GM19023 (cell line): ENCODE measurements at regions not wholly inside any gene's neighbourhood (a gene's known extent, or its start where the extent isn't known, plus 50 kb on each side); places are given as distances from the start of the nearest gene placed in this dataset.
"Not testable (repeated sequence)": the region's sequence is repeated elsewhere in the genome, so short reads cannot be mapped to it uniquely, and the experiment has no call there.

ENCODE experiments used
- ATAC-seq: cut with Tn5 transposase; IDR thresholded peaks from one replicate; pipeline ENCODE4 v1.9.1; 2021; ENCODE audit warnings: mild to moderate bottlenecking, moderate library complexity; ENCODE audit not compliant: unreplicated experiment

DNA sequence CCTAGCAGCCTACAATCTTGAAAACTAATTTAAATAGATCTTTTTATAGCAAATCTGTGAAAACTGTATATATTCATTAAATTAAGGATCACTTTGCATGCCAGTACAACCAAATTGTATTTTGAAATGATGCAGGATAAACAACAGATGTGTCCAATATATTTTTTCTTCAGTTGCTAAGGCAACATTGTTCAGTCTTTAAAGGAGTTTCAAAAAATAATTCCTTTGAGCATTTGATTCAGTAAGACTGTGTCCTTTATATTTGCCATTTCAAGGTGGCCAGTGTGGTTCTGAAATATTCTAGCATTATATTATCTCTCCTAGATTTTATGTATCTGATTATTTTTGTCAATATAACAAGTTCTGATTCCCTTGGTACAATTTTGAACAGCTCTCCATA is 254.7 kb downstream of the PLOD2 start:
- ATAC-seq: no peak

DNA sequence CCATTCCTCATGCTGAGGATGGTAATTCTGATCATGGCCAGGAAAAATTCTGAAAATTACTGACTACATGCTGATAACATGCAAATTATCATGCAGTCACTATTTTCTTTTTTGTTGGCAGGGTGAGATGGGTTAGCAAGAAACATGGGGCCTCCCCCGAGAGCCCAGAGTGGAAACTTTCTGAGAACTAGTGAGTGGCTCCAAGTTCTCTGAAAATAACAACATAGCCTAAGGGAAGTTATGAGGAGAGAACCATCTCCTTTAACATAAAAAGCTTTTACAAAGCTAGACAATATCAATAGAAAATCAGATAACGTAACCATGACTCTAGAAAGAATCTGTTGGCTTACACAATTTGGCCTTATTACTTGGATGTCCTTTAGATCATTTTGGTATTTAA is 254.2 kb downstream of the PLOD2 start:
- ATAC-seq: no peak

DNA sequence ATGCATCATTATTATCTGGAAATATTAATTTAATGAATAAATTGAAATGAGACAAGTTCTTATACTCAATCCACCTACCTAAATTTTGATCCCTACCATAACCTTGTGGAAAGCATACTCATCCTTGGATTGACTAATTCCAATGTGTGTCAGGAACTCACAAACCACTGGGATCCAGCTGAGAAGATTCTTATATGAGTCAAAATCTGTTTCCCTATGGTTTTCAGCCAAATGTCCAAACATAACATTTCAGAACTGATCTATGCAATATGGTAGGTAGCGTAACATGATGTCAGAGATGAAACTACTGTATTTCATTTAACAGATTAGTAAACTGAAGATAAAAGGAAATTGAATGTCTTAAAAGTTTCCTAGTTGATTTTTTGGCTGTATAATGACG is 250.0 kb downstream of the PLOD2 start:
- no peak for ATAC-seq

DNA sequence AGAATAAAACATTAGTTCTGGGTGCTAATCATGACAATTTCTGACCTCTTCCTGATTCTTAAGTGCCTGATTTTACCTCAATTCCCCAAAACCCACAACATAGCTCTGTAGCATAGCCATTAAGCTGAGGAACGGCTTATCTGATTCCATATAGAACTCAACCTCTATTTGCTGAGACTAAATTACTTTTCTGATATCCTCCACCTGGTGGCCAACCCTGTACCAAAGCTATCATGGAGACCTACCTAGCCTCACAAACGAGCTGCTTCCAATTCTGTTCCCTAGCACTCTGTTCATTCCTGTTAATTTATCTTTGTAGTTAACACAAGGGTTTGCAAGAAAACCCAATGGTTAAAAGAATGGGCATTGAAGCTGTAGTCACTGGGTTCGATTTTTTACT is 245.2 kb downstream of the PLOD2 start:
- no peak for ATAC-seq

DNA sequence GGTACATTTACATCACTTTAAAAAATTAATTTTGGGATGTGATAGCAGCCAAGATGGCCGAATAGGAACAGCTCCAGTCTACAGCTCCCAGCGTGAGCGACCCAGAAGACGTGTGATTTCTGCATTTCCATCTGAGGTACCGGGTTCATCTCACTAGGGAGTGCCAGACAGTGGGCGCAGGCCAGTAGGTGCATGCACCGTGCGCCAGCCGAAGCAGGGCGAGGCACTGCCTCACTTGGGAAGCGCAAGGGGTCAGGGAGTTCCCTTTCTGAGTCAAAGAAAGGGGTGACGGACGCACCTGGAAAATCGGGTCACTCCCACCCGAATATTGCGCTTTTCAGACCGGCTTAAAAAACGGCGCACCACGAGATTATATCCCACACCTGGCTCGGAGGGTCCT is 233.2 kb downstream of the PLOD2 start:
- not testable (repeated sequence) for ATAC-seq

DNA sequence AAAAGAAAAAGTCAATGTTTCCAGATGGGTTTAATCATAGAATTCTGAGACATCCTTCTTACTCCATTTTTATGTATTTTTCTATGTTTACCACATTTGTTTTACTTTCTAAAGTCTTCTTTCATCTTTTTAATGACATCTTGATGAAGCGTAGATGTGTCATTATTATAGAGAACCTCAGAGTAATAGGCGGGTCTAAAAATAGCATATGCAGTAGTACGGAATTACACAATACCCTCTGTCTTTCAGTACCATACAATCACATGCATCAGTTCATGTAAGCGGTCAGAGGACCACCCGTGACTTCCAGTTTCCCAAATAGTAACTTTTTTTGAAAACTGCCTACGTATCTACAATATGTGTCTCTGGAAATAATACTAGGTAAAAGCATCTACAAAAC is 224.0 kb downstream of the PLOD2 start:
- ATAC-seq: no peak

DNA sequence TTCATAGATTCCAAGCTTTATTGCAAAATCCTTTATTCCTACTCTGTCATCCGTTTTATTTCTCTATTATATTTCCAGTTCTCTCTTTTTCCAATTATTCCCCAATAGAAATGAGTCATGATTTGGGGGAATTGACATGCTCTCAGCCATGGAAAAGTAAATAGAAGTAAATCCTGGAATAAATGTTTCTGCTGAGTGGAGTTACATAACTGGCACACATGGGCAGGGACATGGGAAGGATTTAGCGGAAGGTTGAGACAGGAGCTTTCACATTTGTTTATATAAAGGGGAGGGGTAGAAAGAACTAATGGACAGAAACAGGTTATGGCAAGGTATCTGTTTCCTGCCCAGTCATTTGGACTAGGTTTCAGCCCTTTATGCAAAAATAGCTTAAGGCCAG is 221.6 kb downstream of the PLOD2 start:
- ATAC-seq: no peak

DNA sequence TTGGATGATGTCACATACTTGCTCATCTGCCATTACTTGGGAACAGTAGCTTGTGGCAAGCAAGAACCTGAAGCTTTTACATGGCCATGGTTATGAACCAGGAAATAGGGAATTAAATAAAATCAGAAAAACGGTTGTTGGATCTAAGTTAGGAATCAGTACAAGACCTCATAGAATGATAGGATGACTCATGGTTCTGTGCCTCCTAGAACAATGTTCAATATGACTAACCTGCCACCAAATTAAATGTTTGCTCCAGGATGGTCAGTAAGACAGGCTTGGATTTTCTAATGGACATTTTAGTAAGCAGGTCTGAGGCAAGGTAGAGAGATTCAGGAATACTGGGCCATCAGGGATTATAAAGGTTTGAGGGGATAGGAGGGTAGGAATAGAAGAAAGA is 218.9 kb downstream of the PLOD2 start:
- ATAC-seq: no peak

DNA sequence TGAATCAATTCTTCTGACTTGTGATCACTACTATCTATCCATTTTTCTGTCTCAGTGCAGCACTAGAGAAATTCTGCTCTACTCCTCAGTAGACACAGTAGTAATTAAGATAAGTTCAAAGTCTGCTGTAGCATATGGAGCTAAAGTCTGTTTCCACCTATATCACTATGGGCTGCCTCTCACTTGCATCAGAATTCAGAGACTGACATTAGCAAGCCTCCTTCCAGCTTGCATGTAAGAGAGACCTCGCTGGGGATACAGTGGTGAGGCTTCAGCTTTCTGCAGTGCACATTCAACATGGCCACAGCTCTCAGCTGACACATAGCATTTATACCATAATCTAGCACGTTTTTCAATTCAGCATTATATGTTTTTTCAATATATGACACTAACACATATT is 217.0 kb downstream of the PLOD2 start:
- no peak for ATAC-seq

DNA sequence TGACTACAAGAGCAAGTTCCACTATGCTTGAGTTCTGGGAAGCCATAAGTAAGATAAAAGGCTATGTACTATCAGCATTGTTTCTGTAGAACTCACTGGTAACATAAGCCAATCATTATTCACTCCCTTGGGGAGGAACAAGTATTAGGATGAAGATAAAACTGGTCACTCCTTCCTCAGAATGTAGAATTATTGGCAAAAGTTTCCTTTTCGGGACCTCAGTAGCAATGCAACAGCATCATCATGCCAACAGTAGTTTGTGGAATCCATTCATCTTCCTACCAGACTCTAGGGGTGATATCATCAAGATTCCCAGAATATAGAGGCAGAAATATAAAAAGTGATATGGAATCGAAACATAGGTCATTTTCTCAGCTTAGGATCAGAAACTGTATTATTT is 209.5 kb downstream of the PLOD2 start:
- no peak for ATAC-seq

DNA sequence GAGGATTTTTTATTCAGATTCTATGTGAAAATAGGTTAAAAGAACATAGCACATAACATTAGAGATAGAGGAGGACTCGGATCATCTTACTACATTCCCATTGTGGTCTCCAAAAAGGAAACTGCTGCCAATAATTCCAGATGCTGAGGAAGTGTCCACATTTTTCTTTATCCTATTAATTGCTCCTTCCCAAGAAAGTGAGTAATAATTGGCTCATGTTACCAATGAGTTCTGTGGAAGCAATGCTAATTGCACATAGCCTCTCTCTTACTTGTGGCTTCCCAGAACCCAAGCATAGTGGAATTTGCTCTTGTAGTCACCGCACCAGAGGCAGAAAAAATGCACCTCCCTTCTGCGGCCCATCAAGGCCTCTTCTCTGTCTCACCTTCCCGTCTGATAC is 208.4 kb downstream of the PLOD2 start:
- ATAC-seq: no peak

DNA sequence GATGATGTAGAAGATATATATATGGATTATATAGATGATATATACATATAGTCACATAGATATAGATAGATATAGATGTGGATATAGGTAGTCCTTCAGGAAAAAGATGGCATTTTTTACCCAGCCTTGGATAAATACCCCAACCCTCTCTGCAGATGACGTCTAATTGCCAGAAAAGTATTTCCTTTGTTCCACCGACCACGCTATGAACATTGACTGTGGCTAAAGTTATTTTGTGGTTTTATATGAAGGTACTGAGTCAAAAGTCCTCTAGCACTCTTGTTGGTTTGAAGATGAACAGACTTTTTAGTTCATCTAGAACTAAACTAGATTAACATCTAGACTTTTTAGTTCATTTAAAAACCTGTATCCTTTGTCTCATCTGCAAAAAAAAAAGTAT is 207.7 kb downstream of the PLOD2 start:
- no peak for ATAC-seq

DNA sequence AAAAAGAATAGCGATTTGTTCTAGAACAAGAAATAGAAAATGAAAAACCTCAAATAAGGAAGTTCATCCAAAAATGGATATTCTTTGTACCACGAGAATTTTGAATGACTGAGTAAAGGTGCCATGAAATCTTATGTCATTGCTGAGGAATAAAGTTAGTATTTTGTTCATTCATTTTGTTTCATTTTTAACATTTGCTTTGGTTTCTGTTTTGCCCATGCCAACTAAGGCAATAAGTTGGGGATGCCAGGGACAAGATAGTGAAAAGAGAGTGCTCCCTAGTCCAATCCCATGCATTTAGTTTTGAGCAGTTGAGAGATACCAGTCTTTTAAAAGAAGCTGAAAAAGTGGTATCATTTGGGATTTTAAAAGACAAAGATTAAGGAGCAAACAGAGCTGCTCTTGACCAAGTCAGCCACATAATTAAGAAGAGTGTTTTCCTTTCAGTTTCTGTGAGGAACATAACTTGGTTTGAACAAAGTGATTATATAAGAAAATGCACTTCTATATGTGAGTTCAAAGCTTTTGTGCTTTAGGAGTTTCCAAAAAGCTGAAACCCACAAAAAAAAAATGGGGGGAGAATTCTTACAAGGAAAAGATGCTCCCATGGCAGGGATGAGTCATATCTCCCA is 201.4 kb downstream of the PLOD2 start:
- no peak for ATAC-seq

DNA sequence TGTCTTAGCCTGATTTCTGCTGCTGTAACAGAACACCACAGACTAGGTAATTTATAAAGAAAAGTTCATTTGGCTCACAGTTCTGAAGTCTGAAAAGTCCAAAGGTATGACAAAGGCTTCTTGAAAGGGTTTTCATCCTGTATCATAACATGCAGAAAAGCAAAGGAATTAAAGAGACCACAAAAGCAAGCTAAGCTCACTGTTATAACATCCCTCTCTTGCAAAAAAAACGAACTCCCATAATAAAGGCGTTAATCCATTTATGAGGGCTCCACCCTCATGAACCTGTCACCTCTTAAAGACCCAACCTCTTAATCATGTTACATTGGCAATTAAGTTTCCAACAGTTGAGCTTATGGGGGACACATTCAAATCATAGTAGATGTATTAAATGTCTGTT is 197.9 kb downstream of the PLOD2 start:
- no peak for ATAC-seq

DNA sequence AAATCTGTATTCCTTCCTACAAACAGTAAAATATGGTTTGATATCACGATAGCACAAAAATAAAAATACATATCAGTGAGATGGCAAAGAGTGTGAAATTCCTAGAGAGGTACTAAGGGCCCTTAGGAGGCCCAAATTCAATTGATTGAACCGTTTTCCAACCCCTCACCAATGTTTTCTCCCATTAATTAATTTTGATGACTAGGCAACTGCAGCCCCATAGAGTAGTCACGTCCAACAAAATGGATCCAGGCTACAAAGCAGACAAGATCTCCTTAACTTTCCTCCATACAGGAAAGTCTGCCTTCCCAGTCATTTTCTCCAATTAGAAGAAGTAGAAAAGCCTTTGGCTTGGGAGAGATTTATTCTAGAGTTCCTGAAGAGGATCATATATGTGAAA is 193.9 kb downstream of the PLOD2 start:
- ATAC-seq: no peak

DNA sequence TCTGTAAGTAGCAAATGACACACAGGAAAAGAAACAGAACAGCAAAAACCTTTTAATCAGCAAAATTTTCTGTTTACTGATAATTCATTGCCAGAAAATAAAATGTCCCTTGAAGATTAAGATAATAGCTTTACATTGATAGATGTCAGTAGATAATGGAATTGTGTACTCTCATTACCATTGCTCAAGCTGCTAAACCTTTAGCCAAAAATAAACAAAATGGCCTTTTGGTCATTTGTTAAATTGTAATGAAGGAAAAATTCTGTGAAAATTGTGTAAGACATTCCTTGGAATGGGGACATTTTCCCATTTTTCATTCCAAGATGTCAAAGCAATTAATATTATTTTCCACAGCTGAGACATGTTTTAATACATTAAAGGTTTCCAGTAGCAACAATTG is 189.8 kb downstream of the PLOD2 start:
- no peak for ATAC-seq

DNA sequence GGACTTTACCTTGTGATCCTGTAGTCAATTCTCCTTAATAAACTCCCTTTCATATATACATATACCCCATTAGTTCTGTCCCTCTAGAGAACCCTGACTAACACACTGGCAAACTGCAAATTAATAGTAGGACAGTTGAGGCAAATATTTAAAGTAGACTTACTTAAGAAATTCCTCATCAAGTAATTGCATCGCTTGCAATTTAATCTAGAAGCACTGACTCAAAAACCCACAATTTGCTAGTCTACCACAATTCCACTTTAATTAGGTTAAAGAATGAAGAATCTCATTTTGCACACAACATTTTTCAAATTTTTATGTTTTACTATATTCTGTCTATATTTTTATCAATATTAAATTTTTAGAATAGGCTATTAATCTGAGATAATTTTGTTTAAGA is 188.1 kb downstream of the PLOD2 start:
- ATAC-seq: no peak

DNA sequence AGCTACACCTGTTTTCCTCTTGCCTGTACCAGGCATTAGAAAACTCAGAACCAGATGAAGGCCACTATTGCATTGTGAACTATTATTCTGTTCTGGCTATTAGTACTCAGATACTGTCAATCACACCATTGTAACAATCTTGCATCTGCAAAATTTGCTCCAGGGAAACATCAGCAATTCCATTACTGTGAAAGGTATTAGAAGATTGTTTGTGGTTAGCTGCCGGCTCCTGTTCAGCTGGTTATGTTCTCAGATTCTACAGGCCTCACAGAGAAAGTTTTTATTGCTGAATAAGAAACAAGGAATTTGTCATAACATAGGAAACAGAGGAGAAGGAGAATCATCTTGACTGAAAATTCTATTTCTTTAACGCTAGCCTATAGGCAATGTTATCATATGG is 179.9 kb downstream of the PLOD2 start:
- no peak for ATAC-seq

DNA sequence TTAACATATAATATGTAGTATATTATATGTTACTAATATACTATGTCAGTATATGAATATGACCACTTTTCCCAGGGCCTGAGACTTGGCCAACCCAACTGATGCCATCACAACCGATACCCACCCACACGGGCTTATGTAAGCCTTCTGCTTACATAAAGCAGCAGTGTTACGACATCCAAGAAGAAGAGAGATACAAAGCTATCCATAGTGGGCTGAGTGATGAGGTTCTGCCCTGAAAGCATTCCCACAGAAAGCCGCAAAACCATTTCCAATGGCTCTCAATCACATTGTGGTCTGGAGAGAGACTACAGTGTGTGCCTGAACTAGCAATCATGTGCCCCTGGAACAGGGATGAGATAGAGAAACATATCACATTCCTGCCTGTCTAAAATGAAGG is 177.9 kb downstream of the PLOD2 start:
- no peak for ATAC-seq
